LNCAP (cell line): ENCODE measurements at regions not wholly inside any gene's neighbourhood (a gene's known extent, or its start where the extent isn't known, plus 50 kb on each side); places are given as distances from the start of the nearest gene placed in this dataset.

ENCODE experiments used
- CTCF ChIP-seq: fragments of 450-650 bp; IDR thresholded peaks from 2 replicates; pipeline ENCODE4 v1.5.1; 2017; ENCODE audit warnings: mild to moderate bottlenecking

GRCh38 chr4:115687052-115687755 lies 573.8 kb upstream of the NDST4 start:
- no peak for TF ChIP-seq CTCF

- TF ChIP-seq CTCF = no peak
These were observed 565.1 kb upstream of the NDST4 start for GRCh38 chr4:115678425-115678941.

GRCh38 chr4:115675719-115676118 lies 562.3 kb upstream of the NDST4 start:
- no peak for TF ChIP-seq CTCF

GRCh38 chr4:115674485-115674884 lies 561.1 kb upstream of the NDST4 start:
- no peak for TF ChIP-seq CTCF

- no peak for TF ChIP-seq CTCF
These were observed 558.2 kb upstream of the NDST4 start for GRCh38 chr4:115671581-115671980.

GRCh38 chr4:115670930-115671329 lies 557.5 kb upstream of the NDST4 start:
- TF ChIP-seq CTCF = no peak

- no peak for TF ChIP-seq CTCF
These were observed 555.0 kb upstream of the NDST4 start for GRCh38 chr4:115668396-115668795.

- TF ChIP-seq CTCF = no peak
These were observed 550.9 kb upstream of the NDST4 start for GRCh38 chr4:115664285-115664684.
